ENCODE measurements at regions not wholly inside any gene's neighbourhood (a gene's known extent, or its start where the extent isn't known, plus 50 kb on each side); places are given as distances from the start of the nearest gene placed in this dataset.

- POLR2A ChIA-PET (ENCODE audit: unreplicated experiment), result no interaction called here
- Histone ChIP-seq H3K4me1 (replicated peaks; ENCODE audit: insufficient read depth) (no peaks in the 10 kb centered on the region), H2AFZ (no peak overlapping the region), H3K9me2 (ENCODE audit: insufficient read depth) (no peaks in the 10 kb centered on the region), H3K4me2 (no peak overlapping the region), H4K20me1 (ENCODE audit: insufficient read depth) (no peaks in the 10 kb centered on the region), H3K36me3 (ENCODE audit: low read depth) (no peaks in the 10 kb centered on the region), H3K4me3 (no peak overlapping the region), H3K9me3 (ENCODE audit: insufficient read depth, low read depth) (no peaks in the 10 kb centered on the region), H3K79me2 (ENCODE audit: low read depth) (no peaks in the 10 kb centered on the region), H3K27me3 (ENCODE audit: insufficient read depth, low read depth) (peaks cover 94% of the 10 kb centered on the region), H3K27ac (no peak overlapping the region), H3F3A (ENCODE audit: insufficient read depth, low read depth) (no peaks in the 10 kb centered on the region)
- no TSS peak for BruUV-seq (replicated peaks)
- intact Hi-C loops (cut with micrococcal nuclease; ENCODE audit: unreplicated experiment), result no loop called here
- CTCF ChIA-PET, result no interaction called here
- DNase-seq, result no peak
- TF ChIP-seq EZH2 (IDR thresholded peaks at IDR 0.05; ENCODE audit: low read depth) (no peak), CTCF (conservative IDR thresholded peaks at IDR 0.05) (no peak)
Observed at GRCh38 chr19:30090963-30091362, 148.9 kb downstream of the URI1 start.

- no TSS peak for BruUV-seq (replicated peaks)
Observed at GRCh38 chr19:30091456-30091855, 149.4 kb downstream of the URI1 start.

GRCh38 chr19:30091856-30092255, 149.8 kb downstream of the URI1 start:
- ChIA-PET POLR2A (ENCODE audit: unreplicated experiment) (interaction anchor here (0.7 kb wide), 1 partner anchor 15 kb away, joined by 3 read pairs; no protein-coding TSS in a partner anchor), CTCF (no interaction called here)
- peaks cover 95% of the 10 kb centered on the region for H3K27me3 ChIP-seq (ENCODE audit: insufficient read depth, low read depth)
- TF ChIP-seq CTCF (conservative IDR thresholded peaks at IDR 0.05) (no peak), EZH2 (IDR thresholded peaks at IDR 0.05; ENCODE audit: low read depth) (no peak)
- H3K4me1 ChIP-seq (replicated peaks; ENCODE audit: insufficient read depth), result no peaks in the 10 kb centered on the region
- no peak overlapping the region for H3K27ac ChIP-seq
- no peak overlapping the region for H3K4me3 ChIP-seq
- no peaks in the 10 kb centered on the region for H3F3A ChIP-seq (ENCODE audit: insufficient read depth, low read depth)
- H3K9me3 ChIP-seq (ENCODE audit: insufficient read depth, low read depth), result no peaks in the 10 kb centered on the region
- H3K4me2 ChIP-seq, result no peak overlapping the region
- DNase-seq, result no peak
- intact Hi-C loops (cut with micrococcal nuclease; ENCODE audit: unreplicated experiment), result no loop called here
- no peaks in the 10 kb centered on the region for H3K79me2 ChIP-seq (ENCODE audit: low read depth)
- H2AFZ ChIP-seq, result no peak overlapping the region
- no peaks in the 10 kb centered on the region for H3K9me2 ChIP-seq (ENCODE audit: insufficient read depth)
- no TSS peak for BruUV-seq (replicated peaks)
- H4K20me1 ChIP-seq (ENCODE audit: insufficient read depth), result no peaks in the 10 kb centered on the region
- no peaks in the 10 kb centered on the region for H3K36me3 ChIP-seq (ENCODE audit: low read depth)

More at GRCh38 chr19:30091456-30091855, 149.4 kb downstream of the URI1 start:
- intact Hi-C loops (cut with micrococcal nuclease; ENCODE audit: unreplicated experiment), result no loop called here
- Histone ChIP-seq H3K79me2 (ENCODE audit: low read depth) (no peaks in the 10 kb centered on the region), H3K27me3 (ENCODE audit: insufficient read depth, low read depth) (peaks cover 91% of the 10 kb centered on the region), H2AFZ (no peak overlapping the region), H3K4me2 (no peak overlapping the region), H3K9me3 (ENCODE audit: insufficient read depth, low read depth) (no peaks in the 10 kb centered on the region), H3K4me3 (no peak overlapping the region), H3K4me1 (replicated peaks; ENCODE audit: insufficient read depth) (no peaks in the 10 kb centered on the region), H3F3A (ENCODE audit: insufficient read depth, low read depth) (no peaks in the 10 kb centered on the region), H3K9me2 (ENCODE audit: insufficient read depth) (no peaks in the 10 kb centered on the region), H3K27ac (no peak overlapping the region), H3K36me3 (ENCODE audit: low read depth) (no peaks in the 10 kb centered on the region), H4K20me1 (ENCODE audit: insufficient read depth) (no peaks in the 10 kb centered on the region)
- CTCF ChIA-PET, result no interaction called here
- DNase-seq, result no peak
- TF ChIP-seq CTCF (conservative IDR thresholded peaks at IDR 0.05), result no peak
- no peak for TF ChIP-seq EZH2 (IDR thresholded peaks at IDR 0.05; ENCODE audit: low read depth)
- POLR2A ChIA-PET (ENCODE audit: unreplicated experiment), result no interaction called here
